ENCODE measurements at regions not wholly inside any gene's neighbourhood (a gene's known extent, or its start where the extent isn't known, plus 50 kb on each side); places are given as distances from the start of the nearest gene placed in this dataset.

- no peak for DNase-seq (ENCODE audit: low read depth)
- no peak for TF ChIP-seq CTCF (IDR thresholded peaks at IDR 0.05; ENCODE audit: control insufficient read depth, extremely low read depth, insufficient read depth)
- no peak overlapping the region for H3K4me3 ChIP-seq (ENCODE audit: low read depth, low read length)
Observed at GRCh38 chr13:74487091-74487722, 353.0 kb upstream of the KLF12 start.

GRCh38 chr13:74485757-74486156, 351.6 kb upstream of the KLF12 start:
- DNase-seq (ENCODE audit: low read depth): no peak
- TF ChIP-seq CTCF (IDR thresholded peaks at IDR 0.05; ENCODE audit: control insufficient read depth, extremely low read depth, insufficient read depth): no peak
- H3K4me3 ChIP-seq (ENCODE audit: low read depth, low read length): no peak overlapping the region

GRCh38 chr13:74479124-74479523, 344.9 kb upstream of the KLF12 start:
- no peak for TF ChIP-seq CTCF (IDR thresholded peaks at IDR 0.05; ENCODE audit: control insufficient read depth, extremely low read depth, insufficient read depth)
- H3K4me3 ChIP-seq (ENCODE audit: low read depth, low read length): no peak overlapping the region
- no peak for DNase-seq (ENCODE audit: low read depth)

- no peak for DNase-seq (ENCODE audit: low read depth)
- TF ChIP-seq CTCF (IDR thresholded peaks at IDR 0.05; ENCODE audit: control insufficient read depth, extremely low read depth, insufficient read depth): no peak
- H3K4me3 ChIP-seq (ENCODE audit: low read depth, low read length): no peak overlapping the region
Observed at GRCh38 chr13:74476788-74477187, 342.6 kb upstream of the KLF12 start.

GRCh38 chr13:74476365-74476764, 342.2 kb upstream of the KLF12 start:
- no peak for DNase-seq (ENCODE audit: low read depth)
- no peak for TF ChIP-seq CTCF (IDR thresholded peaks at IDR 0.05; ENCODE audit: control insufficient read depth, extremely low read depth, insufficient read depth)
- H3K4me3 ChIP-seq (ENCODE audit: low read depth, low read length): no peak overlapping the region

GRCh38 chr13:74466864-74467263, 332.7 kb upstream of the KLF12 start:
- no peak for TF ChIP-seq CTCF (IDR thresholded peaks at IDR 0.05; ENCODE audit: control insufficient read depth, extremely low read depth, insufficient read depth)
- DNase-seq (ENCODE audit: low read depth): no peak

GRCh38 chr13:74466020-74466419, 331.8 kb upstream of the KLF12 start:
- DNase-seq (ENCODE audit: low read depth): no peak
- TF ChIP-seq CTCF (IDR thresholded peaks at IDR 0.05; ENCODE audit: control insufficient read depth, extremely low read depth, insufficient read depth): no peak
- H3K4me3 ChIP-seq (ENCODE audit: low read depth, low read length): no peak overlapping the region

More at GRCh38 chr13:74466864-74467263, 332.7 kb upstream of the KLF12 start:
- H3K4me3 ChIP-seq (ENCODE audit: low read depth, low read length): no peak overlapping the region

Data from LNCaP clone FGC (cell line).